ENCODE measurements at regions not wholly inside any gene's neighbourhood (a gene's known extent, or its start where the extent isn't known, plus 50 kb on each side); places are given as distances from the start of the nearest gene placed in this dataset.
"Not testable (repeated sequence)": the region's sequence is repeated elsewhere in the genome, so short reads cannot be mapped to it uniquely, and the experiment has no call there.

GRCh38 chr4:66157594-66157993 is 487.3 kb upstream of the EPHA5 start:
- DNase-seq (ENCODE audit: low spot score), result no peak

DNA sequence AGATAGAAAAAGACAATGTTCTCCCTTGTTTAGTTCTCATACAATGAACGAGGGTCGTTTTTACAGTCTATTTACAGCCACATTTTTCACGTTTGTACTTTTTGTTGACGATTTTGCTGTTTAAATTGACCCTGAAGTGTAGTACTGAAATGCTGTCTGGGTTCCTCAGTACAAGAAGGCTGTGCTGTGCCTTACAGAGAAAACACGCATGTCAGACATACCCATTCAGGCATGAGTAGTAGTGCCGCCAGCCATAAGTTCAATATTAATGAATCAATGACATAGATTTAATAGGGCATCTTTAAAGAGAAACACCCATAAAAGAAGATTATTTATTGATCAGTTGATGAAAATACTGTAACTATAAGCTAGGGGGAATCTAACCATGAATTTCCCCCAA is 459.8 kb upstream of the EPHA5 start:
- no peak for DNase-seq (ENCODE audit: low spot score)

DNA sequence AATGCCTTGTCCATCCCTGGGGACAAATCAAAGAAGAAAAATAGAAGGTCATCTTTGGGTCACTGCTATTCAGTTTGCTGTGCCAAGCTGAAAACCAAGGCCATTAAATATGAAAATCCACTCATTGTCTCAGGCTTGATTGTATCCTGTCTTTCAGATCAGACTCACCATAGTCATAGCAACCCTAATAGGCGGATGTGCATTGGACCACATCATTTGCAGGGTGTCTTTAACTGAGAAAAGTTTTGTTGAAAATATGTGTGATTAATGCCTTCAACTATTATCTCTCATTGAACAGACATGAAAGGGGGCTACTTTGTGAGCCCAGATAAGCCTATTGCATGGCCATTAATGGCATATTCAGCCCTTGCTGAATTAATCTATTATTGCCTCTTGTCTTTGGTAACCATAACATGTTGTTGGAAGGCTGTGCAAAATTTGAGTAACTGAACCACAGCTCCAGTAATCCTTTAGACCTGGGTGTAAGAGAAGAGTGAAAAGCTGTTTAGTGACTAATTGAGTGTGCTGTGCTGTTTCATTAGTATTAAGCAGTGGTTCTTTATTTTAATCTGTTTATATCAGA is 453.6 kb upstream of the EPHA5 start:
- no peak for DNase-seq (ENCODE audit: low spot score)

GRCh38 chr4:66123190-66123589 is 452.9 kb upstream of the EPHA5 start:
- DNase-seq (ENCODE audit: low spot score), result no peak

DNA sequence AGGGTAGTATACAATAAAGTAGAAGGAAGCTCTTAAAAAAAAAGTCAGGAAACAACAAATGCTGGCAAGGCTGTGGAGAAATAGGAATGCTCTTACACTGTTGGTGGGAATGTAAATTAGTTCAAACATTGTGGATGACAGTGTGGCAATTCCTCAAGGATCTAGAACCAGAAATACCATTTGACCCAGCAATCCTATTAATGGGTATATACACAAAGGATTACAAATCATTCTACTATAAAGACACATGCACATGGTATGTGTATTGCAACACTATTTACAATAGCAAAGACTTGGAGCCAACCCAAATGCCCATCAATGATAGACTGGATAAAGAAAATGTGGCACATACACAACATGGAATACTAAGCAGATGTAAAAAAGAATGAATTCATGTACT is 444.9 kb upstream of the EPHA5 start:
- not testable (repeated sequence) for DNase-seq (ENCODE audit: low spot score)

GRCh38 chr4:66108898-66109297 is 438.6 kb upstream of the EPHA5 start:
- DNase-seq (ENCODE audit: low spot score), result no peak

GRCh38 chr4:66097218-66097617 is 426.9 kb upstream of the EPHA5 start:
- DNase-seq (ENCODE audit: low spot score), result no peak

DNA sequence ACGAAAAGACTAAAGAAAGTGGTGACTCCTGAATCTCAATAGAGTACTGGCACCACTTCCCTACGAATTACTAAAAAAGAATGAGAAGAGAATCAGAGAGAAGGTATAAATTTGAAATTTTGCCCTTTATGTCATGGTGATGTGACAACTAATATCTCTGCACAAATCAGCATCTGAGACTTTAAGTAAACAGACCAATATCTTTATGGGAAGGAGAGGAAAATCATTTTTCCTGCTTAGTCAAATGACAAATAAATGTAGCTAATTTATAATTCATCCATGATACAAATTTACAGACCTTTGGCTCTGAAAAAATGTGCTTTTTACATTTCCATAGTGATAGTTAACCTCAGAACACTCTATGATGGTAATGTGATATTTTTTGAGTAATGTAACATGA is 424.8 kb upstream of the EPHA5 start:
- no peak for DNase-seq (ENCODE audit: low spot score)

- DNase-seq (ENCODE audit: low spot score), result no peak
Measured at GRCh38 chr4:66094070-66094469, 423.8 kb upstream of the EPHA5 start.

DNA sequence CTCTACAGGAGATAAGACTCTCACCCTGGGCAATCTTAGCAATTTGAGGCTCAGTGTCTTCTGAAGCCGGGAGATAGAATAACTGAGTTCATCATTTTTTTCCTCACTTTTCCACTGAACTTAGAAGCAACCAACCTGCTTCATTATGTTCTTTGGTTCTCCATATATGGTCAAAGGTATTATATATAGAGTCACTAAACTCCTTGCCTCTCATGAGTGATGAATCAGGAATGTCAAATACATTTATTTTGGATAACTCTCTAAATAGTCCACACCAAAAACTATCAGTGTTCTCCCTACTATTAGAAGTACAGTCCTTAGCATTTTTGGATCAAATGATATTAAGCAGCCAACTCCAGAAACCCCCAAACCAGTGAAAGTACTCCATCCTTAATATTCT is 421.5 kb upstream of the EPHA5 start:
- DNase-seq (ENCODE audit: low spot score), result no peak

DNA sequence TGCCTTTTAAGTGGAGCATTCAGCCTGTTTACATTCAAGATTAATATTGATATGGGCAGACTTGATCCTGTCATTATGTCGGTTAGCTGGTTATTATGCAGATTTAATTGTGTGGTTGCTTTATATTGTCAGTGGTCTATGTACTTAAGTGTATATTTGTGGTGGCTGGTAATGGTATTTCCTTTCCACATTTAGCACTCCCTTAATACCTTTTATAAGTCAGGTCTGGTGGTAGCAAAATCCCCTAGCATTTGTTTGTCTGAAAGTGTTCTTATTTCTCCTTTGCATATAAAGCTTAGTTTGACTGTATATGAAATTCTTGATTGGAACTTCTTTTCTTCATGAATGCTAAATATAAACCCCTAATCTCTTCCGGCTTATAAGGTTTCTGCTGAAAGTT is 403.7 kb upstream of the EPHA5 start:
- DNase-seq (ENCODE audit: low spot score), result no peak

GRCh38 chr4:66071911-66072310 is 401.6 kb upstream of the EPHA5 start:
- DNase-seq (ENCODE audit: low spot score), result no peak

DNA sequence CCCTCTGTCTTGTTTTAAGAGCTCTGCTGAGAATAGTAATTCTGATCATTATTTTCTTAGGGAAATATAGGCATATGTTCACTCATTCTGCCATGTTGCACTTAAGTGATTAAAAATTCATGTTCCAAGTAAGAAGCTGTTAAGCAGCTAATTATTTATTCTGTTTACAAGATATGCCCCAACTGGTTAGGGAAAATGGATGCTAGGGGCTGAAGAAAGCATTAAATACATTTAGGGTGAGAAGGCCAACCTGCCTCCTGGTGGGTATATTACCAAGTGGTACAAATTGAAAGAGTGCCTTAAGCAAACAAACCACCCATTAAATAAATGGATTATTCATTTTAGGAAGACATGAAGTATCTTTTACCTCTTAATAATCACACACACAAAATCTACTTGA is 392.6 kb upstream of the EPHA5 start:
- no peak for DNase-seq (ENCODE audit: low spot score)

GRCh38 chr4:66062044-66062443 is 391.8 kb upstream of the EPHA5 start:
- DNase-seq (ENCODE audit: low spot score), result no peak

DNA sequence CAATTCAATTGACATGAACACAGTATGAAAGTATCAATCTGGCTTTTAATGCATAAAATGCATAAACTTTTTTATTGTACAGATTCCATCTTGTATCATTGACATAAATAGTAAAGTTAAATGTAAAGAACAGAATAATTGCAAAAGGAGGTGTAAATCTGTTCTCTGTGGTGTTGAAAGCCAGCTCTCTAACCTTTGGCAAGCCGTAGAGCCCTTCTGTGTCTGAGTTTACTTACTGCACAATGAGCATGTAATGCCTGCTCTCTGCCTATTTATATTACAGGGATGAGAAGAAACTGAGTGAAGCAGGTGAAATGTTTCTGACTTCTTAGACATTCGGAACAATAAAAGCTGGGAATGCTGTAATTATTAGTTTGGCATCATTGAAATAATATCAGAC is 389.3 kb upstream of the EPHA5 start:
- no peak for DNase-seq (ENCODE audit: low spot score)

GRCh38 chr4:66059136-66059535 is 388.8 kb upstream of the EPHA5 start:
- DNase-seq (ENCODE audit: low spot score), result no peak

- DNase-seq (ENCODE audit: low spot score), result no peak
Measured at GRCh38 chr4:66055999-66056398, 385.7 kb upstream of the EPHA5 start.

DNA sequence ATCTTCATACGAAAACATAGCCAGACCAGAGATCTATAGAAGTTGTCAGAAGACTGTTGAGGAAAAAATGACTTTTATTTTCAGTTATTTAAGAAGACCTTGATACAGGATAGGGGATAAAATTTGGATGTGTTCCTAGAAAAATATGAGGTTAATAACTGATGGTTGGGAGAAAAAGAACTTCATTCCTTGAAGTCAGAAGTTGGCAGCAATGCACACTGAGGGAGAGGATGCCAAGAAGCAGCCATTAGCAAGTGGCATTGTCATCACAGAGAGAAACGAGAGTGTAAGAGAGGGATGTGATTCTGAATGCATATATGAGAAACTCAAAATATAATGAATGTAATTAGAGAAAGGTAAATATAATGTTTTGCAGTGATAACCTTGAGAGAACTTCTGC is 382.1 kb upstream of the EPHA5 start:
- DNase-seq (ENCODE audit: low spot score), result no peak

DNA sequence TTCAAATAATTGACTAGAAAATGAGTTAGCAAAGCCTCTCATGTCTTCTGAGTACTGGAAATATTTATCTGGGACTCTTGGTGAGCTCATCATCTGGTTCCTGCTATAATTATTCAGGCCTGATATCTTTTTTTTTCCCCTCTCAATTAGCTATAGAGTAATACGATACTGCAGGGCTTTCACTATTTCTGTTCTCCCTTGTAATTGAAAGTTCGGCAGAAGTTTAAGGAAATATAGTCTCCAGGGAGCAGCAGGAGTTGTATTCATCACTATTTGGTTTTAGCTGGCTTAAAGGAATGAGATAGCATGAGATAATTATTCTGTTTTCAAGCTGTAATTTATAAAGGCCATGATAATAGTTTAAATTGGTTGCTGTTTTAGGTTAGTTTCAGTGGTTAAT is 378.6 kb upstream of the EPHA5 start:
- no peak for DNase-seq (ENCODE audit: low spot score)

DNA sequence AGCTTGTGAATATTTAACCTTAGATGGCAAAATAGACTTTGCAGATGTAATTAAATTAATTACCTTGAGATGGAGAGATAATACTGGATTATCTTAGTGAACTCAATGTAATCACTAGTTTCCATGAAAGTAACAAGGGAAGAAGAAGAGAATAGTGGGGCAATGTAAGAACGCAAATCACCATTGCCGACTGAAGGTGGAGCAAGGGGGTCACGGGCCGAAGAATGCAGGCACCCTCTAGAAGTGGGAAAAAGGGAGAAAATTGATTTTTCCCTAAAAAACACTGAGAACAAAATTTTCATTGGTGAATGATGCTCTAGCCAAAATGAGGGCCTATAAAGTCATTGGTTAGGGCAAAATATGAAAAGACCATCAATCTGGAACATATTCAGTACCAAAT is 375.6 kb upstream of the EPHA5 start:
- no peak for DNase-seq (ENCODE audit: low spot score)

DNA sequence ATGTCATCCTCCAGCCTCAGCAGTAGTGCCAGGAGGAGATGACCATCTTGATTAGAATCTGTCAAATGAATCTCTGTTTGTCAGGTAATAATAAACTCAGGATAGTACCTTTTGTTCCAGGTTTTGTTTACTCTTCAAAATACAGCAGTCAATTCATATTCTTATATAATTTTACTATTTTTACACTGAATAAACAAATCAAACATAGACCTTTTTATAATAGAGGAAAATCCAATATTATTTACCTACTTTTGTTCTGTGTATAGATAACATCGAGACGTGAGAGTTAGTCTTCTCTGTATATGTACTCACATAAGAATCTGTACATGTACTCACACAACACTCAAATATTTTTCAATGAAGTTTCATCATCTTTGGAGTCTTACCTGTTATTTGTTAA is 365.4 kb upstream of the EPHA5 start:
- DNase-seq (ENCODE audit: low spot score), result no peak

- DNase-seq (ENCODE audit: low spot score), result no peak
Measured at GRCh38 chr4:66034671-66035070, 364.4 kb upstream of the EPHA5 start.

DNA sequence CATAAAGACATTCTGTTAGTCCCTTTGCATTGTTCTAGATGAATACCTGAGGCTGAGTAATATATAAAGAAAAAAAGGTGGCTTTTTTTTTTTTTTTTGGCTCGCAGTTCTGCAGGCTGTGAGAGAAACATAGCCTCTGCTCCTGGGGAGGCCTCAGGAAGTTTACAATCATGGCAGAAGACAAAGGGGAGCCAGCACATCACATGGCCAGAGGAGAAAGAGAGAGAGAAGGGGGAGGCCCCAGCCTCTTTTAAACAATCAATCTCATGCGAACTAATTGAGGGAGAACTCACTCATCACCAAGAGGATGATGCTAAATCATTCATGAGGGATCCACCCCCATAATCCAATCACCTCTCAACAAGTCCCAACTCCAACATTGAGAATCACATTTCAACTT is 364.0 kb upstream of the EPHA5 start:
- DNase-seq (ENCODE audit: low spot score), result no peak

DNA sequence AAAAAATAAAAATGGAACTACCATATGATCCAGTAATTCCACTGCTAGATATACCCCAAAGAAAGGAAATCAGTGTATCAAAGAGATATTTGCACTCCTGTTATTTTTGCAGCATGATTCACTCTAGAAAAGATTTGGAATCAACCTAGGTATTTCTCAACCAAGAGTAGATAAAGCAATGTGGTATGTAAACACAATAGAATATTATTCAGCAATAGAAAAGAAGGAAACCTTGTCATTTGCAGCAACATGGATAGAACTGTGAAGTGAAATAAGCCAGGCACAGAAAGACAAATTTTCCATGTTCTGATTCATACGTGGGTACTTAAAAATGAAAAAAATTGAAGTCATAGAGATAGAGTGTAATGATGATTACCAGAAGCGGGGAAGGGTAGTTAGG is 362.3 kb upstream of the EPHA5 start:
- DNase-seq (ENCODE audit: low spot score), result no peak

GRCh38 chr4:66028668-66029067 is 358.4 kb upstream of the EPHA5 start:
- DNase-seq (ENCODE audit: low spot score), result no peak
